ENCODE measurements at regions not wholly inside any gene's neighbourhood (a gene's known extent, or its start where the extent isn't known, plus 50 kb on each side); places are given as distances from the start of the nearest gene placed in this dataset.

GRCh38 chr9:115443890-115444289, 325.9 kb upstream of the TNC start:
- TF ChIP-seq, protein P1, sequence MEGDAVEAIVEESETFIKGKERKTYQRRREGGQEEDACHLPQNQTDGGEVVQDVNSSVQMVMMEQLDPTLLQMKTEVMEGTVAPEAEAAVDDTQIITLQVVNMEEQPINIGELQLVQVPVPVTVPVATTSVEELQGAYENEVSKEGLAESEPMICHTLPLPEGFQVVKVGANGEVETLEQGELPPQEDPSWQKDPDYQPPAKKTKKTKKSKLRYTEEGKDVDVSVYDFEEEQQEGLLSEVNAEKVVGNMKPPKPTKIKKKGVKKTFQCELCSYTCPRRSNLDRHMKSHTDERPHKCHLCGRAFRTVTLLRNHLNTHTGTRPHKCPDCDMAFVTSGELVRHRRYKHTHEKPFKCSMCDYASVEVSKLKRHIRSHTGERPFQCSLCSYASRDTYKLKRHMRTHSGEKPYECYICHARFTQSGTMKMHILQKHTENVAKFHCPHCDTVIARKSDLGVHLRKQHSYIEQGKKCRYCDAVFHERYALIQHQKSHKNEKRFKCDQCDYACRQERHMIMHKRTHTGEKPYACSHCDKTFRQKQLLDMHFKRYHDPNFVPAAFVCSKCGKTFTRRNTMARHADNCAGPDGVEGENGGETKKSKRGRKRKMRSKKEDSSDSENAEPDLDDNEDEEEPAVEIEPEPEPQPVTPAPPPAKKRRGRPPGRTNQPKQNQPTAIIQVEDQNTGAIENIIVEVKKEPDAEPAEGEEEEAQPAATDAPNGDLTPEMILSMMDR (IDR thresholded peaks at IDR 0.05), result no peak
- TF ChIP-seq POLR2A (IDR thresholded peaks at IDR 0.05), result no peak
